ENCODE measurements at regions not wholly inside any gene's neighbourhood (a gene's known extent, or its start where the extent isn't known, plus 50 kb on each side); places are given as distances from the start of the nearest gene placed in this dataset.

- no peaks in the 10 kb centered on the region for H3K9me2 ChIP-seq (replicated peaks; ENCODE audit: insufficient read depth, low read length)
- no peak overlapping the region for H3K9ac ChIP-seq (ENCODE audit: low read length)
- H2AFZ ChIP-seq (ENCODE audit: low read depth, low read length, severe bottlenecking), result no peak overlapping the region
- no peak overlapping the region for H3K4me2 ChIP-seq (ENCODE audit: low read depth, low read length, poor library complexity, severe bottlenecking)
- no peaks in the 10 kb centered on the region for H3K79me2 ChIP-seq (ENCODE audit: insufficient read depth, low read length)
- H3K4me3 ChIP-seq (ENCODE audit: insufficient read depth, low read length, poor library complexity, severe bottlenecking), result no peak overlapping the region
- H3K27ac ChIP-seq (ENCODE audit: low read depth, low read length), result no peak overlapping the region
- TF ChIP-seq EZH2phosphoT487 (conservative IDR thresholded peaks at IDR 0.05; ENCODE audit: low read length) (no peak), CTCF (IDR thresholded peaks at IDR 0.05; ENCODE audit: insufficient read depth, low read length, poor library complexity, severe bottlenecking) (no peak)
- no peaks in the 10 kb centered on the region for H3F3A ChIP-seq (ENCODE audit: insufficient read depth)
- no peaks in the 10 kb centered on the region for H3K36me3 ChIP-seq (ENCODE audit: low read length)
- no peaks in the 10 kb centered on the region for H3K27me3 ChIP-seq (ENCODE audit: low read length)
- H3K9me3 ChIP-seq (ENCODE audit: insufficient read depth, low read length), result no peaks in the 10 kb centered on the region
- H4K20me1 ChIP-seq (ENCODE audit: low read depth, low read length), result no peaks in the 10 kb centered on the region
These were observed 223.9 kb downstream of the CDCA7 start for GRCh38 chr2:173578404-173579107.

GRCh38 chr2:173580351-173580750, 225.7 kb downstream of the CDCA7 start:
- no peak overlapping the region for H3K4me3 ChIP-seq (ENCODE audit: insufficient read depth, low read length, poor library complexity, severe bottlenecking)
- H3K9ac ChIP-seq (ENCODE audit: low read length), result no peak overlapping the region
- H3K9me3 ChIP-seq (ENCODE audit: insufficient read depth, low read length), result no peaks in the 10 kb centered on the region
- no peaks in the 10 kb centered on the region for H3K36me3 ChIP-seq (ENCODE audit: low read length)
- TF ChIP-seq EZH2phosphoT487 (conservative IDR thresholded peaks at IDR 0.05; ENCODE audit: low read length) (no peak), CTCF (IDR thresholded peaks at IDR 0.05; ENCODE audit: insufficient read depth, low read length, poor library complexity, severe bottlenecking) (no peak)
- no peaks in the 10 kb centered on the region for H3K27me3 ChIP-seq (ENCODE audit: low read length)
- no peaks in the 10 kb centered on the region for H4K20me1 ChIP-seq (ENCODE audit: low read depth, low read length)
- no peaks in the 10 kb centered on the region for H3F3A ChIP-seq (ENCODE audit: insufficient read depth)
- no peaks in the 10 kb centered on the region for H3K79me2 ChIP-seq (ENCODE audit: insufficient read depth, low read length)
- no peaks in the 10 kb centered on the region for H3K9me2 ChIP-seq (replicated peaks; ENCODE audit: insufficient read depth, low read length)
- H3K27ac ChIP-seq (ENCODE audit: low read depth, low read length), result no peak overlapping the region
- H3K4me2 ChIP-seq (ENCODE audit: low read depth, low read length, poor library complexity, severe bottlenecking), result no peak overlapping the region
- H2AFZ ChIP-seq (ENCODE audit: low read depth, low read length, severe bottlenecking), result no peak overlapping the region

GRCh38 chr2:173580956-173581355, 226.3 kb downstream of the CDCA7 start:
- Histone ChIP-seq H3F3A (ENCODE audit: insufficient read depth) (no peaks in the 10 kb centered on the region), H3K4me3 (ENCODE audit: insufficient read depth, low read length, poor library complexity, severe bottlenecking) (no peak overlapping the region), H3K9me2 (replicated peaks; ENCODE audit: insufficient read depth, low read length) (no peaks in the 10 kb centered on the region), H3K79me2 (ENCODE audit: insufficient read depth, low read length) (no peaks in the 10 kb centered on the region), H2AFZ (ENCODE audit: low read depth, low read length, severe bottlenecking) (no peak overlapping the region), H3K36me3 (ENCODE audit: low read length) (no peaks in the 10 kb centered on the region), H3K27me3 (ENCODE audit: low read length) (no peaks in the 10 kb centered on the region), H3K27ac (ENCODE audit: low read depth, low read length) (no peak overlapping the region), H3K9ac (ENCODE audit: low read length) (no peak overlapping the region), H4K20me1 (ENCODE audit: low read depth, low read length) (no peaks in the 10 kb centered on the region), H3K9me3 (ENCODE audit: insufficient read depth, low read length) (no peaks in the 10 kb centered on the region), H3K4me2 (ENCODE audit: low read depth, low read length, poor library complexity, severe bottlenecking) (no peak overlapping the region)
- no peak for TF ChIP-seq EZH2phosphoT487 (conservative IDR thresholded peaks at IDR 0.05; ENCODE audit: low read length)
- TF ChIP-seq CTCF (IDR thresholded peaks at IDR 0.05; ENCODE audit: insufficient read depth, low read length, poor library complexity, severe bottlenecking), result no peak
